ENCODE measurements at regions not wholly inside any gene's neighbourhood (a gene's known extent, or its start where the extent isn't known, plus 50 kb on each side); places are given as distances from the start of the nearest gene placed in this dataset.

DNA sequence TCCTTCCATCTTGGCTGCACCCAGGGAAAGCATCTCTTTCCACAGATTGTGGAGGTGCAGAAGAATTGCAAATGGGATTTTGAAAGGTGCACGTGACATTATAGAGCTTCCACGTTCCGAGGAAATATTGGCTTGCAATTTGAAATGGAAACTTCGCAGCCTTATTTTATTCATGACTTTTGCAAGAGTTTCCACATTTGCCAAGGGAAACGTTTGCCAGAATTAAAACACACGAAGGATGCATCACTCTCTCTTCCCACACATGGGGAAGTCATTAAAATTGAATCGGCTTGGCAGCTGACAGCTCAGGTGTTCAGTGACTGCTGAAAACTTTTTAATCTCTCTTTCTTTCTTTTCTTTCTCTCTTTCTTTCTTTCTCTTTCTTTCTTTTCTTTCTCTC is 475.4 kb upstream of the IGFBP3 start:
- TF ChIP-seq POLR2A (IDR thresholded peaks at IDR 0.05) (no peak), POLR2AphosphoS5 (IDR thresholded peaks at IDR 0.05; ENCODE audit: insufficient read depth in 1 of 2, low read depth in 1 of 2) (peak in 1 of 2 donors; percentile 25)
- TF ChIP-seq, protein P1, sequence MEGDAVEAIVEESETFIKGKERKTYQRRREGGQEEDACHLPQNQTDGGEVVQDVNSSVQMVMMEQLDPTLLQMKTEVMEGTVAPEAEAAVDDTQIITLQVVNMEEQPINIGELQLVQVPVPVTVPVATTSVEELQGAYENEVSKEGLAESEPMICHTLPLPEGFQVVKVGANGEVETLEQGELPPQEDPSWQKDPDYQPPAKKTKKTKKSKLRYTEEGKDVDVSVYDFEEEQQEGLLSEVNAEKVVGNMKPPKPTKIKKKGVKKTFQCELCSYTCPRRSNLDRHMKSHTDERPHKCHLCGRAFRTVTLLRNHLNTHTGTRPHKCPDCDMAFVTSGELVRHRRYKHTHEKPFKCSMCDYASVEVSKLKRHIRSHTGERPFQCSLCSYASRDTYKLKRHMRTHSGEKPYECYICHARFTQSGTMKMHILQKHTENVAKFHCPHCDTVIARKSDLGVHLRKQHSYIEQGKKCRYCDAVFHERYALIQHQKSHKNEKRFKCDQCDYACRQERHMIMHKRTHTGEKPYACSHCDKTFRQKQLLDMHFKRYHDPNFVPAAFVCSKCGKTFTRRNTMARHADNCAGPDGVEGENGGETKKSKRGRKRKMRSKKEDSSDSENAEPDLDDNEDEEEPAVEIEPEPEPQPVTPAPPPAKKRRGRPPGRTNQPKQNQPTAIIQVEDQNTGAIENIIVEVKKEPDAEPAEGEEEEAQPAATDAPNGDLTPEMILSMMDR (IDR thresholded peaks at IDR 0.05) = no peak
- Histone ChIP-seq H3K4me3 (no peak overlapping the region), H3K36me3 (no peaks in the 10 kb centered on the region), H3K9me3 (no peaks in the 10 kb centered on the region), H3K27ac (no peak overlapping the region), H3K27me3 (no peaks in the 10 kb centered on the region), H3K4me1 (peaks cover 9% of the 10 kb centered on the region)
- DNase-seq (ENCODE audit: extremely low spot score in 2 of 2) = no peak
- intact Hi-C loops (cut with DNase I) = no loop called here

DNA sequence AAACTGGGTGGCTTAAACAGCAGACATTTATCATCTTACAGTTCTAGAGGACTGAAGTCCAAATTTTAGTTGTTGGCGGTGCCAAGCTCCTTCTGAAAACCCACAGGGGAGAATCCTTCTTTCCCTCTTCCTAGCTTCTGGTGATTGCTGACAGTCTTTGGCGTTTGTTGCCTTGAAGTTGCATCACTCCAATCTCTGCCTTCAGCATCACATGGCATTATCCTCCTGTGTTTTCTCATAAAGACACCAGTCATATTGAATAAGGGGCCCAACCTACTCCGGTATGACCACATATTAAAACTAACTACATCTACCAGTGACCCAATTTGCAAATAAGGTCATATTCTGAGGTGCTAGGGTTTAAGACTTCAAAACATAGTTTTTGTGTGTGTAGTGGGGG is 472.1 kb upstream of the IGFBP3 start:
- Histone ChIP-seq H3K9me3 (no peaks in the 10 kb centered on the region), H3K4me1 (peaks cover 20% of the 10 kb centered on the region), H3K27ac (peak overlapping the region; percentile 60), H3K27me3 (no peaks in the 10 kb centered on the region), H3K4me3 (no peak overlapping the region), H3K36me3 (no peaks in the 10 kb centered on the region)
- TF ChIP-seq POLR2A (IDR thresholded peaks at IDR 0.05) = no peak
- TF ChIP-seq POLR2AphosphoS5 (IDR thresholded peaks at IDR 0.05; ENCODE audit: insufficient read depth in 1 of 2, low read depth in 1 of 2) = no peak
- TF ChIP-seq, protein P1 (IDR thresholded peaks at IDR 0.05) = no peak
- DNase-seq (ENCODE audit: extremely low spot score in 2 of 2) = no peak
- intact Hi-C loops (cut with DNase I) = no loop called here

GRCh38 chr7:46391231-46392201 is 470.4 kb upstream of the IGFBP3 start:
- no peak overlapping the region for H3K4me3 ChIP-seq
- no peak for DNase-seq (ENCODE audit: extremely low spot score in 2 of 2)
- no peaks in the 10 kb centered on the region for H3K9me3 ChIP-seq
- H3K27ac ChIP-seq = peak overlapping the region; percentile 66
- peak; percentile 31 to 40 for TF ChIP-seq POLR2AphosphoS5 (IDR thresholded peaks at IDR 0.05; ENCODE audit: insufficient read depth in 1 of 2, low read depth in 1 of 2)
- TF ChIP-seq, protein P1 (IDR thresholded peaks at IDR 0.05) = no peak
- H3K36me3 ChIP-seq = no peaks in the 10 kb centered on the region
- intact Hi-C loops (cut with DNase I) = no loop called here
- peaks cover 20% of the 10 kb centered on the region for H3K4me1 ChIP-seq
- H3K27me3 ChIP-seq = no peaks in the 10 kb centered on the region

- intact Hi-C loops (cut with DNase I) = no loop called here
- no peak overlapping the region for H3K27ac ChIP-seq
- H3K4me3 ChIP-seq = no peak overlapping the region
- TF ChIP-seq POLR2A (IDR thresholded peaks at IDR 0.05) = no peak
- TF ChIP-seq, protein P1 (IDR thresholded peaks at IDR 0.05) = no peak
- no peak for TF ChIP-seq POLR2AphosphoS5 (IDR thresholded peaks at IDR 0.05; ENCODE audit: insufficient read depth in 1 of 2, low read depth in 1 of 2)
- H3K4me1 ChIP-seq = peaks cover 20% of the 10 kb centered on the region
- no peaks in the 10 kb centered on the region for H3K36me3 ChIP-seq
- no peaks in the 10 kb centered on the region for H3K9me3 ChIP-seq
- H3K27me3 ChIP-seq = no peaks in the 10 kb centered on the region
- DNase-seq (ENCODE audit: extremely low spot score in 2 of 2) = no peak
Measured at GRCh38 chr7:46390042-46390441, 469.0 kb upstream of the IGFBP3 start.

DNA sequence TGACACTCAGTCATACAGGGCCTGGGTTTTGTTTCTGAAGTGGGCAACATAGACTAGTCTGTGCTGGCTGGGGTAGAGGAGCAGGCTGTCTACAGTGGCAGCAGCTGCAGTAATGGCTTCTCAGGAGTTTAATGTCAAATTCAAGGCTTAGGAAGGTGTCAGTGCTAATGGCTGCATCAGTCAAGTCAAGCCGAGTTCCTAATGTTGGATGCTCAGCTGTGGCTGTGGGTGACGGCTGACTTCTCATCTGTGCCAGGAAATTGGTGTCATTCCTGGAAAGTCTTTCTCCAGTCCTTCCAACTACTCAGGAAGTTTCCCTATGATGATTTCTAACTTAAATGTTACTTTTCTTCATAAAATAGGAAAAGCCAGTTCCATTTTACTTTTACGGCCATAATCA is 468.1 kb upstream of the IGFBP3 start:
- intact Hi-C loops (cut with DNase I) = loop anchor here (10.0 kb wide), 1 partner anchor 1074 kb away; no protein-coding TSS in a partner anchor
- DNase-seq (ENCODE audit: extremely low spot score in 2 of 2) = no peak
- H3K9me3 ChIP-seq = no peaks in the 10 kb centered on the region
- H3K4me3 ChIP-seq = no peak overlapping the region
- TF ChIP-seq POLR2AphosphoS5 (IDR thresholded peaks at IDR 0.05; ENCODE audit: insufficient read depth in 1 of 2, low read depth in 1 of 2) = no peak
- no peak for TF ChIP-seq POLR2A (IDR thresholded peaks at IDR 0.05)
- H3K36me3 ChIP-seq = no peaks in the 10 kb centered on the region
- peaks cover 20% of the 10 kb centered on the region for H3K4me1 ChIP-seq
- H3K27ac ChIP-seq = no peak overlapping the region
- no peaks in the 10 kb centered on the region for H3K27me3 ChIP-seq
